Neural progenitor cell (in vitro differentiated cells): ENCODE measurements at regions not wholly inside any gene's neighbourhood (a gene's known extent, or its start where the extent isn't known, plus 50 kb on each side); places are given as distances from the start of the nearest gene placed in this dataset.
"Not testable (repeated sequence)": the region's sequence is repeated elsewhere in the genome, so short reads cannot be mapped to it uniquely, and the experiment has no call there.

Source experiments
- DNase-seq: peaks from one replicate; pipeline ENCODE4 v3.0.0-alpha.2; 2016; ENCODE audit warnings: low spot score
- H2AFZ ChIP-seq: fragments of 200-600 bp; sonication (generic); replicated peaks from 2 replicates; pipeline ENCODE4 v1.6.1; 2016; ENCODE audit warnings: antibody characterized with exemption
- H3F3A ChIP-seq: fragments of 200-600 bp; sonication (generic); 2 replicates; pipeline ENCODE4 v1.6.1; 2016; ENCODE audit warnings: antibody characterized with exemption, low read depth
- H3K27ac ChIP-seq: fragments of 200-600 bp; sonication (generic); 2 replicates; pipeline ENCODE4 v1.5.1; 2016; ENCODE audit warnings: mild to moderate bottlenecking
- H3K27me3 ChIP-seq: fragments of 200-600 bp; sonication (generic); 2 replicates; pipeline ENCODE4 v1.6.1; 2016; ENCODE audit warnings: mild to moderate bottlenecking, moderate library complexity
- H3K36me3 ChIP-seq: fragments of 200-600 bp; sonication (generic); 2 replicates; pipeline ENCODE4 v1.5.1; 2016
- H3K4me1 ChIP-seq: fragments of 200-600 bp; sonication (generic); 2 replicates; pipeline ENCODE4 v1.6.1; 2016; ENCODE audit warnings: mixed run types
- H3K4me2 ChIP-seq: fragments of 200-600 bp; sonication (generic); 2 replicates; pipeline ENCODE4 v1.6.1; 2016
- H3K4me3 ChIP-seq: fragments of 200-600 bp; sonication (generic); 2 replicates; pipeline ENCODE4 v1.5.1; 2016
- H3K79me2 ChIP-seq: fragments of 200-600 bp; sonication (generic); 2 replicates; pipeline ENCODE4 v1.6.1; 2016; ENCODE audit warnings: low read depth
- H3K9ac ChIP-seq: fragments of 200-600 bp; sonication (generic); 2 replicates; pipeline ENCODE4 v1.6.1; 2016
- H3K9me3 ChIP-seq: fragments of 200-600 bp; sonication (generic); 2 replicates; pipeline ENCODE4 v1.5.1; 2016; ENCODE audit warnings: low read depth
- H4K20me1 ChIP-seq: fragments of 200-600 bp; sonication (generic); 2 replicates; pipeline ENCODE4 v1.6.1; 2016; ENCODE audit warnings: low read depth
- H3K27ac Mint-ChIP-seq: 3 replicates; pipeline ENCODE4 v1.8.0; 2021; ENCODE audit warnings: mixed read lengths
- H3K27me3 Mint-ChIP-seq: 2 replicates; pipeline ENCODE4 v1.8.0; 2022; ENCODE audit warnings: low read depth, mild to moderate bottlenecking, inconsistent platforms, moderate library complexity, mixed read lengths; ENCODE audit not compliant: insufficient read depth
- H3K36me3 Mint-ChIP-seq: 3 replicates; pipeline ENCODE4 v1.8.0; 2021; ENCODE audit warnings: mixed read lengths
- H3K4me1 Mint-ChIP-seq: 3 replicates; pipeline ENCODE4 v1.8.0; 2021; ENCODE audit warnings: mixed read lengths
- H3K4me3 Mint-ChIP-seq: 3 replicates; pipeline ENCODE4 v1.8.0; 2021; ENCODE audit warnings: mild to moderate bottlenecking, moderate library complexity, mixed read lengths
- H3K9me3 Mint-ChIP-seq: 3 replicates; pipeline ENCODE4 v1.8.0; 2020; ENCODE audit warnings: mixed read lengths
- EZH2 ChIP-seq: fragments of 200-600 bp; sonication (generic); IDR thresholded peaks from 2 replicates; pipeline ENCODE4 v1.6.1; 2017; ENCODE audit warnings: antibody characterized with exemption, mild to moderate bottlenecking, moderate library complexity
- EZH2phosphoT487 ChIP-seq: fragments of 200-600 bp; sonication (generic); IDR thresholded peaks from 2 replicates; pipeline ENCODE4 v1.6.1; 2017; ENCODE audit warnings: antibody characterized with exemption
- TF ChIP-seq, protein P1 (sequence below): fragments of 200-600 bp; sonication (generic); IDR thresholded peaks from 2 replicates; pipeline ENCODE4 v1.5.1; 2017; ENCODE audit warnings: antibody characterized with exemption, mild to moderate bottlenecking

DNA sequence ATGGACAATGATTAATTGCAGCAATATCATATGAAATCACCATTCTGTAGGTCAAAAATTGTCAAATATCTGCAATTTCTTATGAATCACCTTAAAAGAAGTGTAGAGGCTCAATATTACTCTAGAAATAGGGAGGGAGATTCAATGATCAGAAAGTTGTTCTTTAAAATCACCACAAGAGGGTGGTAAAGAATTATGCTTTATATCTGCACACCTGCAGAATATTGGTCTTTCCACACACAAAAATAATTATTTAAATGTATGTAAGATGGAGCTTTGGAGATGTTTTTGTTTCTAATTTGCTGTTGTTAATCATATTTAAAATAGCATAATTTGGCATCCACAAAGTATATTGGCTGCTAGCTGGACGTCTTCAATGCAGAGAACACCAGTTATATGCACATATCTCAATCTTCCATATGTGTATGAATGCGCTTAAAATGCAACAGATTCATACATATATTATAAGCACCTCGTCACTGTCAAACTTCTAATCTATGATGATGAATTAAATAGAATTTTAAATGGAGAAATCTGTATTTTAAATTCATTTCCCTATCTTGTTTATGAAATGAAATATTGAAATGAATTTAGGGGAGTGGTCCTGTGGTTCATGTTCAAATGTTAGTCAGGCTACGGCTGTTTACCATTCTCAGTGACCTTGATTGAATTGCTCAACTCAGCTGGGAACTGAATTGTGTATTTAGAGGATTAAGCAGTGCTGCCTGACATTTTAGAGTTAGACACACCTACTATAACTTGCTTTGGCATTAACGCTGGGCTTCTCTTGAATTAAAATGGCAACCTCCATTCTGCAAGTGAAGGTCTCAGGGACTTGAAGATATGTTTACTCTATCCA lies 405.1 kb upstream of the FRG2C start:
- H3K27me3 Mint-ChIP-seq, H3F3A ChIP-seq, DNase-seq, H3K4me3 ChIP-seq, H3K36me3 ChIP-seq, H3K9me3 ChIP-seq, H3K4me2 ChIP-seq, H3K9me3 Mint-ChIP-seq, H2AFZ ChIP-seq, H3K27ac Mint-ChIP-seq, H4K20me1 ChIP-seq, H3K36me3 Mint-ChIP-seq, H3K9ac ChIP-seq, H3K27me3 ChIP-seq, H3K4me1 ChIP-seq, H3K27ac ChIP-seq, H3K4me3 Mint-ChIP-seq, H3K79me2 ChIP-seq, H3K4me1 Mint-ChIP-seq: not testable (repeated sequence)
- TF ChIP-seq, protein P1, sequence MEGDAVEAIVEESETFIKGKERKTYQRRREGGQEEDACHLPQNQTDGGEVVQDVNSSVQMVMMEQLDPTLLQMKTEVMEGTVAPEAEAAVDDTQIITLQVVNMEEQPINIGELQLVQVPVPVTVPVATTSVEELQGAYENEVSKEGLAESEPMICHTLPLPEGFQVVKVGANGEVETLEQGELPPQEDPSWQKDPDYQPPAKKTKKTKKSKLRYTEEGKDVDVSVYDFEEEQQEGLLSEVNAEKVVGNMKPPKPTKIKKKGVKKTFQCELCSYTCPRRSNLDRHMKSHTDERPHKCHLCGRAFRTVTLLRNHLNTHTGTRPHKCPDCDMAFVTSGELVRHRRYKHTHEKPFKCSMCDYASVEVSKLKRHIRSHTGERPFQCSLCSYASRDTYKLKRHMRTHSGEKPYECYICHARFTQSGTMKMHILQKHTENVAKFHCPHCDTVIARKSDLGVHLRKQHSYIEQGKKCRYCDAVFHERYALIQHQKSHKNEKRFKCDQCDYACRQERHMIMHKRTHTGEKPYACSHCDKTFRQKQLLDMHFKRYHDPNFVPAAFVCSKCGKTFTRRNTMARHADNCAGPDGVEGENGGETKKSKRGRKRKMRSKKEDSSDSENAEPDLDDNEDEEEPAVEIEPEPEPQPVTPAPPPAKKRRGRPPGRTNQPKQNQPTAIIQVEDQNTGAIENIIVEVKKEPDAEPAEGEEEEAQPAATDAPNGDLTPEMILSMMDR, result peak; percentile 58

DNA sequence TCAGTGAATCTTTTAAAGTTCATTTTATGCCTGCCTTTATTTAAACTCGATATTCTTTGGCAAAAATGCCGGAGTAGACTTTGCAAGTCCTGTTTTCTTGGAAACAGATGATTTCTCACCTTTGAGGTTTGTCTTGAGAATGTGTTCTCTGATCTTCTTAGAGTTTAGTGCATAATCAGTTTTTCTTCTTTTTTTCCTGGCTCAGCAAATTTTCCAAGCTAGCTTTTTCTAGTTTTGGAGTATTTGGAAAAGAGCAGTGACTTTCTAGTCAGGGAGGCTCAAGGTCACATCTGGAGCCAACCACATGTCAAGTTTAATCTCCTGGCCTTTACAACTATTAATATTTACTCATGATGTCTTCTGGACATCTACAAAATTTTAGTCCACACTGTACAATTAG lies 403.2 kb upstream of the FRG2C start:
- H3K27me3 ChIP-seq, H3K9me3 Mint-ChIP-seq, H3K36me3 ChIP-seq, H3K9me3 ChIP-seq, H3K4me3 Mint-ChIP-seq, H3K27ac Mint-ChIP-seq, H3K27ac ChIP-seq, H3K4me1 Mint-ChIP-seq, H3K4me1 ChIP-seq, H3F3A ChIP-seq, H3K9ac ChIP-seq, H3K79me2 ChIP-seq, H3K36me3 Mint-ChIP-seq, H3K4me2 ChIP-seq, H4K20me1 ChIP-seq, H3K27me3 Mint-ChIP-seq, H2AFZ ChIP-seq, DNase-seq, H3K4me3 ChIP-seq: not testable (repeated sequence)

DNA sequence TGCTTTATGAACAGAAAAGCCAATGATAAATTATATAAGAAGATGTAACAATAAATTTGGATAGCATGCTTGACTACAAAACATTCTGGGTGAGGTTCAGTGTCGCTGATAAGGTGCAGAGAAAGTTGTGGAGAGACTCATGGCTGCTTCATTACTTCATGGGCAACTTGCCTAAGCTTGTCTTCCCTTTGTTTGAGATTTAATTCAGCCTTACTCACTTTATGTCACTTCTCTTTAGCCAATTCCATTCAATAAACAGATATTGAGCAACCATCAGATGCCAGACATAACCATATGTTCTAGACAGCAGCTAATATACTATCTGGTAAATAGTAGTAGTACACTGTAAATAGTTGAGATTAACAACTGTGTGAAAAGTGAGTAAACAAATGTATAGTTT lies 401.5 kb upstream of the FRG2C start:
- no peak overlapping the region for H3K4me3 ChIP-seq
- H3K4me1 ChIP-seq, result no peaks in the 10 kb centered on the region
- no peak for DNase-seq
- Mint-ChIP-seq H3K4me3 (no peak overlapping the region), H3K36me3 (no peaks in the 10 kb centered on the region), H3K27me3 (peaks cover 6% of the 10 kb centered on the region), H3K9me3 (no peaks in the 10 kb centered on the region), H3K27ac (no peak overlapping the region), H3K4me1 (peaks cover 3% of the 10 kb centered on the region)
- H3F3A ChIP-seq, result no peaks in the 10 kb centered on the region
- no peaks in the 10 kb centered on the region for H3K36me3 ChIP-seq
- H3K4me2 ChIP-seq, result no peak overlapping the region
- H3K27me3 ChIP-seq, result no peaks in the 10 kb centered on the region
- no peaks in the 10 kb centered on the region for H4K20me1 ChIP-seq
- no peaks in the 10 kb centered on the region for H3K9me3 ChIP-seq
- no peak overlapping the region for H2AFZ ChIP-seq
- no peak overlapping the region for H3K9ac ChIP-seq
- no peaks in the 10 kb centered on the region for H3K79me2 ChIP-seq
- TF ChIP-seq EZH2, result no peak
- no peak for TF ChIP-seq EZH2phosphoT487
- TF ChIP-seq, protein P1, result no peak
- H3K27ac ChIP-seq, result no peak overlapping the region

DNA sequence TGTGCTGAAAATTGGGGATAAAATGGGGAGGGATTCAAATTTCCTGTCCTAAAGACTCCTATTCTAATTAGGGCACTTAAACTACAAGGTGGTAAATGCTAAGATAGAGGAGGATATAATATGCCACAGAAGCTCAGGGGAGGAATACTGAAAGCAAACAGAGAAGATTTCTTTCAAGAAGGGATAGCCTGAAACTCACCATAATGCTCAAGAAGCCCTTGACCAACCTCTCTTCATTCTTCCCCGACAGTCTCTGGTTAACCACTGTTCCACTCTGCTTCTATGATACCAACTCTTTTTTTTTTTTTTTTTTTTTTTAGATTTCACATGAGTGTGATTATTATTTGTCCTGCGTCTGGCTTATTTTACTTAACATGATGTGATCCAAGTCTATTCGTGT lies 398.2 kb upstream of the FRG2C start:
- H3K4me3 ChIP-seq, result no peak overlapping the region
- H3K9ac ChIP-seq, result no peak overlapping the region
- H3K4me2 ChIP-seq, result no peak overlapping the region
- Mint-ChIP-seq H3K27ac (no peak overlapping the region), H3K4me3 (no peak overlapping the region), H3K27me3 (peaks cover 5% of the 10 kb centered on the region), H3K4me1 (peaks cover 8% of the 10 kb centered on the region), H3K36me3 (no peaks in the 10 kb centered on the region), H3K9me3 (no peaks in the 10 kb centered on the region)
- TF ChIP-seq, protein P1, result no peak
- no peak for TF ChIP-seq EZH2
- TF ChIP-seq EZH2phosphoT487, result no peak
- H4K20me1 ChIP-seq, result no peaks in the 10 kb centered on the region
- H3K79me2 ChIP-seq, result no peaks in the 10 kb centered on the region
- no peaks in the 10 kb centered on the region for H3K9me3 ChIP-seq
- DNase-seq, result no peak
- no peak overlapping the region for H3K27ac ChIP-seq
- H3K27me3 ChIP-seq, result no peaks in the 10 kb centered on the region
- no peaks in the 10 kb centered on the region for H3F3A ChIP-seq
- no peaks in the 10 kb centered on the region for H3K36me3 ChIP-seq
- no peaks in the 10 kb centered on the region for H3K4me1 ChIP-seq
- H2AFZ ChIP-seq, result no peak overlapping the region

DNA sequence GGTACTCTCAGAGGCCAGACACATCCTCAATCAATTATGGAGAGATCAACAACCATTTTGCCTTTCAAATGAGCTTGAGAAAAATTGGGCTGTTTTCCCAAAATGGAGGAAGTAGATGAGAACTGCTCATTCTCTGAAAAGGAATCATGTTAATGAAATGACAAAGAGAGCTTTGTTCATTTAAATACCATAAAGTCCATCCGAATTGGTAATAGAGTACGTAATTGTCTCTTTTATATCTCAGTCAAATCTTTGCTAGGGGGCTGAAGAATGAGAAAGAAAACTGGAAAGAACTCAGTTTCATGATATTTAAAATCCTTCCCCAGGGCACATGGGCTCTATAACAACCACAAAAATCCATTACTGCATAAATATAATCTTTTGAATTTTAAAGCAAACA lies 395.6 kb upstream of the FRG2C start:
- not testable (repeated sequence) for H3K9ac ChIP-seq, H3K4me3 Mint-ChIP-seq, H3K4me2 ChIP-seq, H3K36me3 ChIP-seq, H3K9me3 Mint-ChIP-seq, H3K27ac Mint-ChIP-seq, H3F3A ChIP-seq, DNase-seq, H2AFZ ChIP-seq, H3K9me3 ChIP-seq, H3K4me1 ChIP-seq, H3K27me3 Mint-ChIP-seq, H3K36me3 Mint-ChIP-seq, H4K20me1 ChIP-seq, H3K79me2 ChIP-seq, H3K27ac ChIP-seq, H3K4me3 ChIP-seq, H3K27me3 ChIP-seq
- H3K4me1 Mint-ChIP-seq, result peaks cover 23% of the 10 kb centered on the region

DNA sequence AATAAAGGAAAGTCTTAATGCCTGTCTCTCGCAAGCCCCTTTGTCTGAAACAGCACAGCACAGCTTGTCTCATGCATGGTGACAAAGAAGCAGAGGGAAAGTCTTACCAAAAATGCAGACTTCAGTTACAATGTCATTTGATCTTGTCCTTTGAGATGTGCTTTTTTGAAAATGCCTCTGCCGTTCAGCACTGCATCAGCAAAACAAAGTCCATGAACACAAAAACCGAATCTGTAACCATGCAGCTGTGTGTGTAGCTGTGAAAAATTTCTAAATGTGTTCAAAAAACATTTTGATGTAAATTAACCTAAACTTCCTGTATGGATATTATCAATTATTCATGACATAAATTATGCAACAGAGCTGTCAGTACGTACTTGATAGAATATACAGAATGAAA lies 391.9 kb upstream of the FRG2C start:
- not testable (repeated sequence) for H3K36me3 ChIP-seq, H3K27me3 ChIP-seq, H3K9me3 ChIP-seq, DNase-seq, H3K27ac ChIP-seq, H3F3A ChIP-seq, H3K4me1 ChIP-seq, H4K20me1 ChIP-seq, H3K9me3 Mint-ChIP-seq, H3K4me3 Mint-ChIP-seq, H3K4me3 ChIP-seq, H3K79me2 ChIP-seq, H3K36me3 Mint-ChIP-seq, H2AFZ ChIP-seq, H3K9ac ChIP-seq, H3K4me2 ChIP-seq, H3K27me3 Mint-ChIP-seq
- peaks cover 20% of the 10 kb centered on the region for H3K4me1 Mint-ChIP-seq
- peak overlapping the region; percentile 95 for H3K27ac Mint-ChIP-seq
